GM20431 (cell line): ENCODE measurements at regions not wholly inside any gene's neighbourhood (a gene's known extent, or its start where the extent isn't known, plus 50 kb on each side); places are given as distances from the start of the nearest gene placed in this dataset.
"Not testable (repeated sequence)": the region's sequence is repeated elsewhere in the genome, so short reads cannot be mapped to it uniquely, and the experiment has no call there.

Experiments used
- in situ Hi-C: fragments of 300-500 bp; cut with MseI, MboI; formaldehyde crosslinking; loops from one replicate; pipeline ENCODE4 v1.15.0; 2020; ENCODE audit warnings: low sequenced_read_pairs; ENCODE audit not compliant: unreplicated experiment

GRCh38 chr4:24372881-24373280, 211.5 kb downstream of the DHX15 start:
- in situ Hi-C loops, result no loop called here

- in situ Hi-C loops, result no loop called here
Measured at GRCh38 chr4:24372341-24372740, 212.0 kb downstream of the DHX15 start.

GRCh38 chr4:24370421-24370820, 213.9 kb downstream of the DHX15 start:
- in situ Hi-C loops, result no loop called here

GRCh38 chr4:24369507-24370029, 214.8 kb downstream of the DHX15 start:
- in situ Hi-C loops, result no loop called here

- in situ Hi-C loops, result no loop called here
Measured at GRCh38 chr4:24368801-24369200, 215.6 kb downstream of the DHX15 start.

- in situ Hi-C loops, result no loop called here
Measured at GRCh38 chr4:24364852-24365251, 219.5 kb downstream of the DHX15 start.

GRCh38 chr4:24364249-24364648, 220.1 kb downstream of the DHX15 start:
- in situ Hi-C loops, result no loop called here

- in situ Hi-C loops, result no loop called here
Measured at GRCh38 chr4:24363751-24364150, 220.6 kb downstream of the DHX15 start.

GRCh38 chr4:24352112-24352511, 232.2 kb downstream of the DHX15 start:
- in situ Hi-C loops, result no loop called here

GRCh38 chr4:24349168-24349996, 235.0 kb downstream of the DHX15 start:
- in situ Hi-C loops, result not testable (repeated sequence)

- in situ Hi-C loops, result no loop called here
Measured at GRCh38 chr4:24339260-24339659, 245.1 kb downstream of the DHX15 start.

- in situ Hi-C loops, result no loop called here
Measured at GRCh38 chr4:24337451-24338190, 246.7 kb downstream of the DHX15 start.

- in situ Hi-C loops, result no loop called here
Measured at GRCh38 chr4:24335616-24336015, 248.7 kb downstream of the DHX15 start.

GRCh38 chr4:24334906-24335305, 249.4 kb downstream of the DHX15 start:
- in situ Hi-C loops, result no loop called here

- in situ Hi-C loops, result no loop called here
Measured at GRCh38 chr4:24330573-24330972, 253.8 kb downstream of the DHX15 start.

GRCh38 chr4:24330172-24330571, 254.2 kb downstream of the DHX15 start:
- in situ Hi-C loops, result no loop called here

GRCh38 chr4:24328711-24329110, 255.6 kb downstream of the DHX15 start:
- in situ Hi-C loops, result no loop called here

GRCh38 chr4:24328310-24328709, 256.0 kb downstream of the DHX15 start:
- in situ Hi-C loops, result no loop called here

- in situ Hi-C loops, result no loop called here
Measured at GRCh38 chr4:24322995-24323394, 261.4 kb downstream of the DHX15 start.

- in situ Hi-C loops, result no loop called here
Measured at GRCh38 chr4:24322511-24322910, 261.8 kb downstream of the DHX15 start.

- in situ Hi-C loops, result no loop called here
Measured at GRCh38 chr4:24321616-24322015, 262.7 kb downstream of the DHX15 start.
